Heart left ventricle (tissue), 16 donors: ENCODE measurements at regions not wholly inside any gene's neighbourhood (a gene's known extent, or its start where the extent isn't known, plus 50 kb on each side); places are given as distances from the start of the nearest gene placed in this dataset.
A peak's percentile ranks its signal among the peaks of the same experiment; 100 is the strongest.

ENCODE experiments used
- ATAC-seq, 4 donors: fragments of 200-7000 bp; cut with Tn5 transposase; one replicate each; pipeline ENCODE4 v1.9.1; 2020 to 2022; ENCODE audit warnings: moderate library complexity in 4 of 4, mild to moderate bottlenecking in 3 of 4, moderate number of reproducible peaks in 1 of 4
- DNase-seq, 5 donors: peaks; one replicate each; pipeline ENCODE4 v3.0.0-alpha.2; 2020
- H3K27ac ChIP-seq, 12 donors: fragments of 200-600 bp; sonication (generic) in 4 of 12; one replicate each; pipeline versions ENCODE4 v1.5.0 to v1.8.0; 2016 to 2022; ENCODE audit warnings: mild to moderate bottlenecking in 2 of 12
- H3K27me3 ChIP-seq, 9 donors: fragments of 200-600 bp; sonication (generic) in 2 of 9; one replicate each; pipeline versions ENCODE4 v1.5.1 to v1.8.0; 2016 to 2022; ENCODE audit warnings: mild to moderate bottlenecking in 3 of 9
- H3K36me3 ChIP-seq, 9 donors: fragments of 200-600 bp; sonication (generic) in 2 of 9; one replicate each; pipeline versions ENCODE4 v1.5.0 to v1.8.0; 2018 to 2022; ENCODE audit warnings: mild to moderate bottlenecking in 2 of 9
- H3K4me1 ChIP-seq, 12 donors: fragments of 200-600 bp; sonication (generic) in 4 of 12; one replicate each; pipeline versions ENCODE4 v1.5.0 to v1.8.0; 2016 to 2022; ENCODE audit warnings: mild to moderate bottlenecking in 3 of 12
- H3K4me3 ChIP-seq, 12 donors: fragments of 200-600 bp; sonication (generic) in 4 of 12; one replicate each; pipeline versions ENCODE4 v1.5.0 to v1.8.0; 2017 to 2022; ENCODE audit warnings: mild to moderate bottlenecking in 9 of 12, moderate library complexity in 4 of 12
- H3K9me3 ChIP-seq, 12 donors: fragments of 200-600 bp; sonication (generic) in 4 of 12; one replicate each; pipeline versions ENCODE4 v1.5.0 to v1.8.0; 2016 to 2022; ENCODE audit warnings: mild to moderate bottlenecking in 1 of 12
- CTCF ChIP-seq, 12 donors: fragments of 200-600 bp; sonication (generic) in 4 of 12; IDR thresholded peaks; one replicate each; pipeline versions ENCODE4 v1.5.0 to v1.8.0; 2018 to 2022; ENCODE audit warnings: antibody characterized with exemption in 12 of 12, mild to moderate bottlenecking in 5 of 12
- POLR2A ChIP-seq, 2 donors: fragments of 450-650 bp; IDR thresholded peaks; one replicate each; pipeline ENCODE4 v1.6.1; 2017; ENCODE audit warnings: antibody characterized with exemption in 2 of 2, mild to moderate bottlenecking in 2 of 2, moderate library complexity in 2 of 2
- WGBS, 4 donors: extraction: QIAGEN DNeasy Blood & Tissue Kit in 2 of 4; methylation state at CpG; one replicate each; pipeline versions ENCODE4 v1.1.5 to v1.1.7; 2013 to 2018; 5-methylcytosine and 5-hydroxymethylcytosine counted together
- intact Hi-C, 10 donors: fragments of 100-400 bp; cut with DNase I; formaldehyde crosslinking; loops; one replicate each; pipeline versions ENCODE4 v1.11.1 to v1.14.2; 2022
- donor health status: ischemic (EF 13 %, LVEDD 7.1; RV severe dilation, severe dysfunction).
- donor health status: healthy with polysubstance abuse.
- donor health status: DM: no; HTN: yes; CAD: no.
- donor health status: DM: no; HTN: no; CAD: no.
- donor health status: ischemic (EF 25% LVEDD 6.9; RV normal size, moderate dysfunction).
- donor health status: ischemic (EF 25% LVEDD 5.7; RV mildly dilated, moderate dysfunction).
- donor health status: healthy.
- donor health status: DM: yes; HTN: yes; CAD: no.
- donor health status: ischemic (EF 35%, LVEDD 5.7; RV mildly dilated, moderate dysfunction).
- donor health status: nonischemic (EF 11% LVEDD 7.7; RV severe dilation, severe dysfunction).
- donor health status: DM: yes; HTN: yes; CAD: no.
- donor health status: PGD.
- donor health status: ischemic (EF 29% LVEDD 5.4; RV normal size, mild dysfunction).
- donor health status: nonischemic (EF 23%, LVEDD 6.1; RV moderate dilation, normal function).

- peaks cover 0 to 10% (median 0%) of the 10 kb centered on the region in 12 donors for H3K4me1 ChIP-seq
- ATAC-seq (peak in 3 of 4 donors; percentile 71 to 97 (median 91)), DNase-seq (peak in 1 of 5 donors; percentile 36)
- intact Hi-C loops: no loop called here
- peaks cover 0 to 5% (median 0%) of the 10 kb centered on the region in 12 donors for H3K9me3 ChIP-seq
- TF ChIP-seq CTCF (IDR thresholded peaks at IDR 0.05) (no peak), POLR2A (IDR thresholded peaks at IDR 0.05) (no peak)
- no peak overlapping the region for H3K27ac ChIP-seq
- no peaks in the 10 kb centered on the region for H3K36me3 ChIP-seq
- H3K27me3 ChIP-seq: no peaks in the 10 kb centered on the region
- H3K4me3 ChIP-seq: no peak overlapping the region
- WGBS, 4 donors: 37 to 66% (median 46%) methylated on average over 3 of the region's 3 CpGs
Measured at GRCh38 chr5:152688561-152689249, 283.6 kb upstream of the NMUR2 start.

- no peak for ATAC-seq
- no peak for TF ChIP-seq CTCF (IDR thresholded peaks at IDR 0.05)
- TF ChIP-seq POLR2A (IDR thresholded peaks at IDR 0.05): no peak
- WGBS, 4 donors: 50 to 68% (median 58%) methylated on average over 5 of the region's 5 CpGs
Measured at GRCh38 chr5:152689250-152689711, 284.2 kb upstream of the NMUR2 start.

GRCh38 chr5:152694231-152694630 lies 289.2 kb upstream of the NMUR2 start:
- Histone ChIP-seq H3K27me3 (no peaks in the 10 kb centered on the region), H3K27ac (no peak overlapping the region), H3K4me3 (no peak overlapping the region), H3K9me3 (peaks cover 0 to 16% (median 4%) of the 10 kb centered on the region in 12 donors), H3K36me3 (no peaks in the 10 kb centered on the region), H3K4me1 (peaks cover 0 to 2% (median 0%) of the 10 kb centered on the region in 12 donors)
- no peak for DNase-seq
- 44 to 48% (median 46%) methylated on average over 2 of the region's 2 CpGs for WGBS, 4 donors
- intact Hi-C loops: no loop called here
- TF ChIP-seq POLR2A (IDR thresholded peaks at IDR 0.05) (no peak), CTCF (IDR thresholded peaks at IDR 0.05) (no peak)
- no peak for ATAC-seq

More at GRCh38 chr5:152689250-152689711, 284.2 kb upstream of the NMUR2 start:
- Histone ChIP-seq H3K27ac (no peak overlapping the region), H3K27me3 (no peaks in the 10 kb centered on the region), H3K4me1 (peaks cover 0 to 10% (median 0%) of the 10 kb centered on the region in 12 donors), H3K9me3 (peaks cover 0 to 5% (median 0%) of the 10 kb centered on the region in 12 donors), H3K4me3 (no peak overlapping the region), H3K36me3 (no peaks in the 10 kb centered on the region)
- DNase-seq: no peak
- intact Hi-C loops: no loop called here

GRCh38 chr5:152701305-152701949 lies 296.3 kb upstream of the NMUR2 start:
- no peak for DNase-seq
- intact Hi-C loops: loop anchor here in 1 of 10 donors (10.0 kb wide), 1 partner anchor 817 kb away; no protein-coding TSS in a partner anchor
- 51 to 74% (median 55%) methylated on average over 2 of the region's 2 CpGs for WGBS, 4 donors

More at GRCh38 chr5:152701305-152701949, 296.3 kb upstream of the NMUR2 start:
- H3K36me3 ChIP-seq: no peaks in the 10 kb centered on the region
- H3K4me3 ChIP-seq: no peak overlapping the region
- no peaks in the 10 kb centered on the region for H3K4me1 ChIP-seq
- no peaks in the 10 kb centered on the region for H3K27me3 ChIP-seq
- no peak for ATAC-seq
- peaks cover 0 to 23% (median 2%) of the 10 kb centered on the region in 12 donors for H3K9me3 ChIP-seq
- no peak for TF ChIP-seq CTCF (IDR thresholded peaks at IDR 0.05)
- no peak for TF ChIP-seq POLR2A (IDR thresholded peaks at IDR 0.05)
- H3K27ac ChIP-seq: no peak overlapping the region
